Fibroblast of skin of left biceps (primary cell): ENCODE measurements at regions not wholly inside any gene's neighbourhood (a gene's known extent, or its start where the extent isn't known, plus 50 kb on each side); places are given as distances from the start of the nearest gene placed in this dataset.
"Not testable (repeated sequence)": the region's sequence is repeated elsewhere in the genome, so short reads cannot be mapped to it uniquely, and the experiment has no call there.

Experiments
- DNase-seq, 2 experiments: peaks; one replicate each; pipeline ENCODE4 v3.0.0-alpha.2; 2013; ENCODE audit warnings: low read depth in 2 of 2

DNA sequence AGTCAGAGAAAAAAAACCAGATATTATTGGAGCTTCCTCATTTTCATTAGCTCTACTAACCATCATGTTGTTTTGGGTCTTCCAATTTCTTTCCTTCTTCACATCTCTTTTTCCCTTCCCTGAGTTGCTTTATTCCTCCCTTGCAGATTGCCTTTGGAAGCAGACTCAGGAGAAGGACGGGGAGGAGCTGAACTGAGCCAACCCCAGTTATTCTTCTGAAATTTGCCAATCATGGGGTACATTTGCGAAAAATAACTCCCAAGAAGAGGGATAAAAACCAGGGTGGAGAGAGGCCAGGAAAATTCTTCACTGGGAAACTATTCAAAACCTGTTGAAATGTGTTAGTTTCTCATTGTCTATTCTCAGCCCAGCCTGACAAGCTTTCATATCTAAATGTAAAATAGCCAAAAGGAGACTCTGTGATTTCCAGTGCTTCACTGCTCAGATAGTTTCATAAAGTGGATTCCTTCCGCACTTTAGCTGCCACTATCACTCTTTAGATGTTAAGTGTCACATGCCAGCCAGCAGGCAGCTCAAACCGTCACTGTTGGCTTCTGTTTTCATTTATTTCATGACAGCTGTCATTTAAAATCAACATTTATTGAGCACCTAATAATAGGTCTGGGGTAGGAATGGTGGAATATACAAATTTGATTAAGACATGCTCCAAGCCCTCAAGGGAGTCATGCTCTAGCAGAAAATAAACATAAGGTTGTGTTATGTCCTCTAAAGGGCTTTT lies 204.5 kb downstream of the SREK1 start:
- DNase-seq: no peak

DNA sequence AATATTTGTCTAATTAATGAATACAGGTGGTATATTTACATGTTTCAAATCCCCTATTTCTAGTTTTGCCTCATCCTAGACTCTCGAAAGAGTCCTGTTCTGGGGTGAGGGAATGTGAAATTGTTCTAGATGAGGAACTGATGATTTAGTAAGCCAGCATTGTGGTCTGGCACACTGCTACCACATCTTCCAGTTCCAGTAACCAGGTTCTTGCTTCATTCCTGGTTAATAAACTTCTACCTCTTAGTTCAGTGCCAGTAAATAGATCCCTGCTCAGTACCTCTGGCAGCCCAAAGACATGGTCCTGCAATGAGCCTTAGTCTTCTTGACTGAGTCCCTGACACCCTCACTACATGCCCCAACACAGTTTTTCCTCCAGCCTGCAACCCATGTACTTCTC lies 207.7 kb downstream of the SREK1 start:
- DNase-seq: no peak

DNA sequence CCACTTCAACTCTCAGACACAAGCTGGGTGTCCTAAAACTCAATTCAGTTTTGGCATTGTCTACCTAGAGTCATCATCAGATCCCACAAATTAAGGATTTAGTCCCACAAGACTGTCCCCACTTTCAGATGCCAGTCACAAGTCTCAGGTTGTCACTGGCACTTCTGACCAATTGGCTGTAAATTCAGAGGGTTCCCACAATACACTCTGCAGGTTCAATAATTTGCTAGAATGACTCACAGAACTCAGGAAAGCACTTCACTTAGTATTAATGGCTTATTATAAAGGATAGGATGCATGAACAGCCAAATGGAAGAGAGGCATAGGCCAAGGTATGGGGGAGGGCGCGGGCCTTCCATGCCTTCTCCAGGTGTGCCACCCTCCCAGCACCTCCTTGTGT lies 209.1 kb downstream of the SREK1 start:
- DNase-seq: no peak

- no peak for DNase-seq
Observed at GRCh38 chr5:66354422-66354821, 210.3 kb downstream of the SREK1 start.

DNA sequence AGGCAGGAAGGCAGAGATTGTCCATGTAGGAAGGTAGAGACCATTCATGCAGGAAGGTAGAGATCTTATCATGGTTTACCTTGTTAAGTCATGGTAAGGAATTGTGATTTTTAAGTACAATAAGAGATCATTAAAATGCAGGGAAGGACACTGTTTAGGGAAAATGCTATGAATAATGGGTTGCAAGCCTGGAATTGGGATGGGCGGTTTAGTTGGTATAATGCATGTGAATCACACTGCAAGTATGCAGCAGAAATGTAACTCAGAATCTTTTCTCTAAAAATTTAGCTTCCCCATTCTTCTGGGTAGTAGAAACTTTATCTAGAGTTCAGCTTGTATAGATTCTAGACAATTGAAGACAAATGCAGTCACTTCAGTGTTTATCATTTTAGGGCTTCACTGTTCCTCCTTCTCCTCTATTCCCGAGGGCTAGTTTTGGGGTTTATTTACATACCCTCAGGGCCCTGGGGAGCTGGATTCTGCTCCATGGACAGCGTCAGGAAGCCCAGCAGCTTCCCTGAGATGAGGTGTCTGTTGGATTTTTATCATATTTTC lies 212.0 kb downstream of the SREK1 start:
- DNase-seq: no peak

DNA sequence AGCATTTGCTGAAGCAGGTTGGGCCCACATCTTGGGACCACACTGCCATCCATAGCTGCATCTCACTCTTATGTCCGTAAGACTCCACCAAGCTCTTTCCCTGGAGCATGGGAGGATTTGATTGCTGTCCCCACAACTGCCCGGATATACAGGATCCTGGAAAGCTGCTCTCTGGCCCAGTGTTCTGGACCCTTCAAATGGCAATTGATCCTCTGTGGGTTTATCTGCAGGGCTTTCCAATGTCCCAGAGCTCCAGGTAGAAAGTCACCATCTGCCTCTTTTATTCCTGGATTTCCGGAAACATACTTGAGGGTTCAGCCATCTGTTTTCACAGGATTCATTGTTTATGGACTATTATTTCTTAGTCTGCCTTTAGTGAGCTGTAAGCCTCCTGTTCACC lies 214.6 kb downstream of the SREK1 start:
- DNase-seq: no peak

DNA sequence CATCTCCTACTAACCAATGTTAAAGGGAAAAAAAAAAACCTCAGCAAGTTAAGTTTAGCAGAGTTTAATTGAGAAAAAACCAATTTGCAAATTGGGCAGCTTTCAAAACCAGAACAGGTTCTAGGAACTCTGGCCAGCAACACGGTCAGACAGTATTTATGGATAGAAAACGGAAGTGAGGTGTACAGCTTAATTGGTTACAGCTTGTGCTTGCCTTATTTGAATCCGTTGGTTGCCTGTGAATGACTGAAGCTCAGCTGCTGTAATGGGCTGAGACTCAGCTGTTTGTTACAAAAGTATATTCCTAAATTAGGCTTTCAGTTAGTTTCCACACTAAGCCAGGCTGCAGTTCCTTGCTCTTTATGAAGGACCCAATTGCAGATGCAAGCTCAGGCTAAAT lies 217.0 kb downstream of the SREK1 start:
- no peak for DNase-seq

GRCh38 chr5:66362046-66362445 lies 217.9 kb downstream of the SREK1 start:
- no peak for DNase-seq

DNA sequence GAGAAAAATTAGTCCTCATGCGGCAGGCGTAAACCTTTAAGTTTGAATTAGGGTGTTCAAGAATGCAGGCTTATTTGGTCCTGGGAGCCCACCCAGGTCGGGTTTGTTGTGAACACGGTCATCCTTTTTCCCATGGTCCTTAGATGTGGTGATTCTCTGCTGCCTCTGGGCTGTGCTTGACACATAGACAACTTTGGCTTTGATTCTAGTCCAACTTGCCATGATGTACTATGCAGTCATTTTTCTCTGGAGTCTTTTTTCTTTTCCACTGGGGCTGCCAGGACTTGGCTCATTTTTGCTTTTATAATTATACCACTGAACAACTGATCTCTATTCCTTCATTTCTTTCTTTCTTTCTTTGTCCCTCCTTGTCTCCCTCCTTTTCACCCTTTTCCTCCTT lies 218.6 kb downstream of the SREK1 start:
- DNase-seq: no peak

DNA sequence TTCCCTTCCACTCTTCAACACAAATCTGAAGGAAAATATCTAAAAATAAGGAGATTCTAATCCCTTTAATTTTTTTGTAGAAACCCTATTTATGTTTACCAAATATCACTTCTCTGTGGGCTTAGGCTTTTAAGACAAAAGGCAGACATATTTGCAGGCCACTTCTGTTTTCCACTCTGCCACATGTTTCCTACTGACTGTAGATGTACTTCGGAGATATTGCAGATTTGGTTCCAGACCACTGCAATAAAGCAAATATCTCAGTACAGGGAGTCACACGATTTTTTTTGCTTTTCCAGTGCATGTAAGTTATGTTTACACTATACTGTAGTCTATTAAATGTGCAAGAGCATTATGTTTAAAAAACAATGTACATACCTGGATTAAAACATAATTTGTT lies 219.0 kb downstream of the SREK1 start:
- DNase-seq: no peak

DNA sequence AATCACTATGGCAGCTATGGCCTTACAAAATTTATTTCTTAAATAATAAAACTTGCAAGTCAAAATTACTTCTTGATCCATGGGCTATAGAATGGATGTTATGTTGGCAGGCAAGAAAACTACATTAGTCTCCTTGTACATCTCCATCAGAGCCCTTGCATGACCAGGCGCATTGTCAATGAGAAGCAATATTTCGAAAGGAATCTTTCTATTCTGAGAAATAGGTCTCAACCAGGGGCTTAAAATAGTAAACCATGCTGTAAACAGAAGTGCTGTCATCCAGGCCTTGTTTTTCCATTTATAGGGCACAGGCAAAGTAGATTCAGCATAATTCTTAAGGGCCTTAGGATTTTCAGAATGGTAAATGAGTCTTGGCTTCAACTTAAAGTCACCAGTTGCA lies 220.1 kb downstream of the SREK1 start:
- DNase-seq: no peak

- DNase-seq: no peak
Observed at GRCh38 chr5:66365981-66366380, 221.9 kb downstream of the SREK1 start.

DNA sequence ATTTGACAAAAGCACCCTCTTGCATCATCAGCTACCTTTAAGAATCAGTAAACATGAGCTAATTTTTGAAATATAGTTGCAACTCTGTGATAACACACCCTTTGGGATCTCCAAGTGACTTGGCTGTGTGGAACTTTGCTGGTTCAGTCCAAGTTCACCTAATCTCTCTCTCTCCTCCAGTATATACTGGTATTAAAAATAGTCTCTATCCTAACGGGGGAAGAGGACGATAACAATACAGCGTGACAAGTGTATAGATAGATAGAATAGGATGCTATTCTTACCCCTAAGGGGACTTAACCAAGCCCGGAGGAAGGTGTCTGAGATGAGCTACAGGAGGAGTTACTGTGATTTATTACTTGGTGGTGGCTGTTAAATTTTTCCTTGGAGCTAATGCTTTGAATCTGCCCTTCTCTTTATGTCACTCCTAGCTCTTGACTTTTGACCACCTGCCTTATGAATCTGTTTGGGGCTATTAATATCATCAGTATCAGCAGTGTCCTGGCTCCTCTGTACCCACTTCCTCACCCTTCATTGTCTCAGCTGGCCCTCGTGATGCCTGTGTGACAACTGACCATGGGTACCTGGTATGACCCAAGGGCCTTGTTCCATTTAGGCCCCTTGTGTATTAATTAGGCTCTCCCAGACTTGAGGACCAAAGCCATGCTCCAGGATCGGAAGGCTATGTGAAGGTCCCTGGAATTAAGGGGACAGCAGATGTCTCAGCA lies 223.9 kb downstream of the SREK1 start:
- no peak for DNase-seq

GRCh38 chr5:66368811-66369210 lies 224.7 kb downstream of the SREK1 start:
- no peak for DNase-seq

GRCh38 chr5:66377747-66378146 lies 218.4 kb upstream of the MAST4 start:
- no peak for DNase-seq

- DNase-seq: no peak
Observed at GRCh38 chr5:66378407-66378806, 217.8 kb upstream of the MAST4 start.

DNA sequence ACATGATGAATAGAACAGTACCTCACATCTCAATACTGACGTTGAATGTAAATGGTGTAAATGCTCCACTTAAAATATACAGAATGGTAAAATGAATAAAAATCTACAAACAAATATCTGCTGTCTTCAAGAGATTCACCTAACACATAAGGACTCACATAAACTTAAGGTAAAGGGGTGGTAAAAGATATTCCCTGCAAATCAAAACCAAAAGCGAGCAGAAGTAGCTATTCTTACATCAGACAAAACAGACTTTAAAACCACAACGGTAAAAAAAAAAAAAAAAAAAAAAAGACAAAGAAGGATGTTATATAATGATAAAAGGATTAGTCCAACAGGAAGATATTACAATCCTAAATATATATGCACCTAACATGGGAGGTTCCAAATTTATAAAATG lies 214.0 kb upstream of the MAST4 start:
- DNase-seq: no peak

DNA sequence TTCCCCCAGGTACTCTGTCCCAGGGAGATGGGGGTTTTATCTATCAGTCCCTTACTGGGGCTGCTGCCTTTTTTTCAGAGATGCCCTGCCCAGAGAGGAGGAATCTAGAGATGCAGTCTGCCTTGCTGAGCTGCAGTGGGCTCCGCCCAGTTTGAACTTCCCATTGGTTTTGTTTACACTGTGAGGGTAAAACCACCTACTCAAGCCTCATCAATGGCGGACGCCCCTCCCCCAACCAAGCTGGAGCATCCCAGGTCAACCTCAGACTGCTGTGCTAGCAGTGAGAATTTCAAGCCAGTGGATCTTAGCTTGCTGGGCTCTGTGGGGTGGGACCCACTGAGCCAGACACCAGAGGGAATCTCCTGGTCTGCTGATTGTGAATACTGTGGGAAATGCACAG lies 191.0 kb upstream of the MAST4 start:
- not testable (repeated sequence) for DNase-seq

DNA sequence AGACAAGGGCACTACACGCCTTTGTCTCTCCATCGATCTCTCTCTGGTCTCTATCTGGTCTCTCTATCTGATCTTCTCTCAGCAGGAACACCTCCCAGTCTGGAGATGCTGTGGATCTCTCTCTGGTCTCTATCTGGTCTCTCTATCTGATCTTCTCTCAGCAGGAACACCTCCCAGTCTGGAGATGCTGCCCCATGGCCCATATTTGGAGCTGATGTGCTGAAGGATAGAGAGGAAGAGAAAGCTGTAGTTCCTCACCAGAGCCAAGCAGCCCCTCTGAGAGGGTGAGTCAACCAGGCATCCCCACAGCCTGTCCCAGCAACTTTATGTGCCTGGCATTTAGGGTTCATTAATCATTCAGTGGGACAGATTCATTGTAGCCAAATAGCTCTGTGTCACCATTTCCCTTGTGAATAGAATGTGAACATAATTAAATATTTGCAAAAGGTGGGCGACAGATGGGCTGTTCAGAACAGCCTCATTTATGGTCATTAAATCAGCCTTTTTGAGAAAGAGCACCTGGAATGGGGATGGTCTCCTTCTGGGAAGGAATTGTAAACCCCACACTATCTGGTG lies 189.3 kb upstream of the MAST4 start:
- DNase-seq: no peak

DNA sequence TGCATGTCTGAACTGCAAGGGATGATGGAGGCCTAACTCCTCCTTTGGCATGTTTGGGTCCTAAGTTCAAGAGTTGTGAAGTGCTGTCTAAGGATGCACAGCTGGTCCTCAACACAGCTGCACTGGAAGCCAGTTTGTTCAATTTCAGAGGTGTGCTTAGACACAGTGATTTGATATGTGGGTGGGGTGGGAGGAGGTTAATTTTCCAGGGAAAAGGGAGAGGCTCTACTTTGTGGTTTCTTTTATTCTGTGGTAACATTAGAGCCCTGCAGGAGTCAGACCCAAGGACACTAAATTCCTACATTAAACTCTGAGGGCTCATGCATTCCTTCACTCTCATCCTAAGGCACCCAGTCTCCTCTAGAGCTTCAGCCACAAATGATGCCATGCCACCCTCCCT lies 188.4 kb upstream of the MAST4 start:
- no peak for DNase-seq

DNA sequence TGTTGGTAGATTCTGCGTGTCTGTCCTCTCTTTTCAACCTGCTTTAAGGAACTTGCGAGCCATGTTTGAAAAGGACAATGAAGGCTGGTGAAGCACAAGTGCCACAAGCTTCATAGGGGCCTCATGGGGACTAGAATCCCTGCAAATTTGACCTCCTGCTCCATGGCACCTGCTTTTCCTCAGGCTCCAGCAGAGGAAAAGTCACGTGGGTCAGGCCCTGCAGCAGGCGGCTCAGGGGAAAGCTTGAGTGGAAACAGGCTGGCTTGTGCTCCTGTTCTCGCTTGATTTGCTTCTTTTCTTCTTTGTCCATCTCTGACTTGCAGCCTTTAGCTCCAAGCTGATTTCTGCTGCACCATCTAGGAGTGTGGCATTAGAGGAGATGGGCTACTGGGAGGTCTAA lies 187.6 kb upstream of the MAST4 start:
- DNase-seq: no peak

GRCh38 chr5:66410122-66410521 lies 186.1 kb upstream of the MAST4 start:
- no peak for DNase-seq

DNA sequence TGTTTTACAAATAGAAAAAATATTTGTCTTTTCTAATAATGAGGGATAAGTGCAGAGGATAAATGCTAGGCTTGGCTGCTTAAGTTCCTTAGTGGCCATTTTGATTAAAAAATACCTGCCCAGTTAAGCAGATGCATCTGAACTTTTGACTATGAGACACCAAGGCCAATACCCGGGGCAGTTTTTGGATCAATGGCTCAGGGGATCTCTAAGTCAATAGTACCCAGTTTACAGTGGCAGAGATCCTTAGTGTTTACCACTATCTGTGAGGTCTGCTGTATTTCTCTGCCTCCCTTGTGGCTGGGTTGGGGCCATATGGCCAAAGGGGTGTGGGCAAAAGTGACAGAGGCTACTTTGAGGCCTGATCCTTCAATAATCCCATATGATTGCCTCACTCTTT lies 184.5 kb upstream of the MAST4 start:
- DNase-seq: no peak
